ENCODE measurements at regions not wholly inside any gene's neighbourhood (a gene's known extent, or its start where the extent isn't known, plus 50 kb on each side); places are given as distances from the start of the nearest gene placed in this dataset.

DNA sequence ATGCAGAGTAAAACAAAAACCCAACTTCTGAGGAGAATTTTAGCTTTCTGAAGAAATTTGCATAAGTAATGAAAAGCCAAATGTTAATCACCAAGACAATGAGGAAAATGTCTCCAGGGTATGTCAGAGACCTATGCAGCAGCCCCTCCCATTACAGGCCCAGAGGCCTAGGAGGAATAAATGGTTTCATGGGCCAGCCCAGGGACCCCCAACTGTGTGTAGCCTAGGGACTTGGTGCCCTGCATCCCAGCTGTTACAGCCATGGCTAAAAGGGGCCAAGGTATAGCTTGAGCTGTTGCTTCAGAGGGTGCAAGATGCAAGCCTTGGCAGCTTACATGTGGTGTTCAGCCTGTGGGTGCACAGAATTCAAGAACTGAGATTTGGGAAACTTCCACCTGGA, 1256.9 kb upstream of the PIK3C3 start:
- TF ChIP-seq, protein P1, sequence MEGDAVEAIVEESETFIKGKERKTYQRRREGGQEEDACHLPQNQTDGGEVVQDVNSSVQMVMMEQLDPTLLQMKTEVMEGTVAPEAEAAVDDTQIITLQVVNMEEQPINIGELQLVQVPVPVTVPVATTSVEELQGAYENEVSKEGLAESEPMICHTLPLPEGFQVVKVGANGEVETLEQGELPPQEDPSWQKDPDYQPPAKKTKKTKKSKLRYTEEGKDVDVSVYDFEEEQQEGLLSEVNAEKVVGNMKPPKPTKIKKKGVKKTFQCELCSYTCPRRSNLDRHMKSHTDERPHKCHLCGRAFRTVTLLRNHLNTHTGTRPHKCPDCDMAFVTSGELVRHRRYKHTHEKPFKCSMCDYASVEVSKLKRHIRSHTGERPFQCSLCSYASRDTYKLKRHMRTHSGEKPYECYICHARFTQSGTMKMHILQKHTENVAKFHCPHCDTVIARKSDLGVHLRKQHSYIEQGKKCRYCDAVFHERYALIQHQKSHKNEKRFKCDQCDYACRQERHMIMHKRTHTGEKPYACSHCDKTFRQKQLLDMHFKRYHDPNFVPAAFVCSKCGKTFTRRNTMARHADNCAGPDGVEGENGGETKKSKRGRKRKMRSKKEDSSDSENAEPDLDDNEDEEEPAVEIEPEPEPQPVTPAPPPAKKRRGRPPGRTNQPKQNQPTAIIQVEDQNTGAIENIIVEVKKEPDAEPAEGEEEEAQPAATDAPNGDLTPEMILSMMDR (IDR thresholded peaks at IDR 0.05; ENCODE audit: low read depth, low read length, poor library complexity, severe bottlenecking): no peak
- no peak for TF ChIP-seq EZH2phosphoT487 (IDR thresholded peaks at IDR 0.05; ENCODE audit: borderline replicate concordance, low read length)

All from DOHH2 (cell line).